Brain microvascular endothelial cell (primary cell): ENCODE measurements at regions not wholly inside any gene's neighbourhood (a gene's known extent, or its start where the extent isn't known, plus 50 kb on each side); places are given as distances from the start of the nearest gene placed in this dataset.

Experiments used
- DNase-seq: peaks from one replicate; pipeline ENCODE4 v3.0.0-alpha.2; 2020
- H3K27ac ChIP-seq: fragments of 250-450 bp; sonication (Bioruptor Pico); 2 replicates; pipeline ENCODE4 v1.5.1; 2020; ENCODE audit warnings: mild to moderate bottlenecking, moderate library complexity
- H3K27me3 ChIP-seq: fragments of 250-450 bp; sonication (Bioruptor Pico); replicated peaks from 2 replicates; pipeline ENCODE4 v1.5.1; 2020; ENCODE audit warnings: mild to moderate bottlenecking
- H3K36me3 ChIP-seq: fragments of 250-450 bp; sonication (Bioruptor Pico); replicated peaks from 2 replicates; pipeline ENCODE4 v1.5.1; 2020; ENCODE audit warnings: mild to moderate bottlenecking
- H3K4me3 ChIP-seq: 2 replicates; pipeline ENCODE4 v1.5.1; 2011; ENCODE audit warnings: low read depth, mild to moderate bottlenecking, control low read depth, low read length, moderate library complexity
- in situ Hi-C: cut with HindIII; loops from 2 replicates; pipeline ENCODE4 v1.10.0; 2017; ENCODE audit warnings: low sequenced_read_pairs, low pct_ligation_motif_present
- TF ChIP-seq, protein P1 (sequence below): IDR thresholded peaks from 2 replicates; pipeline ENCODE4 v1.5.1; 2011; ENCODE audit warnings: low read depth, mild to moderate bottlenecking, moderate library complexity, low read length, control low read depth, inconsistent platforms; ENCODE audit errors: missing control alignments

- Histone ChIP-seq H3K4me3 (no peak overlapping the region), H3K36me3 (no peaks in the 10 kb centered on the region), H3K27ac (no peak overlapping the region), H3K27me3 (no peaks in the 10 kb centered on the region)
- DNase-seq = no peak
- in situ Hi-C loops = loop anchor here (25.0 kb wide), 2 partner anchors 220 to 230 kb away; partner anchors contain the start of gene FGF18
- TF ChIP-seq, protein P1, sequence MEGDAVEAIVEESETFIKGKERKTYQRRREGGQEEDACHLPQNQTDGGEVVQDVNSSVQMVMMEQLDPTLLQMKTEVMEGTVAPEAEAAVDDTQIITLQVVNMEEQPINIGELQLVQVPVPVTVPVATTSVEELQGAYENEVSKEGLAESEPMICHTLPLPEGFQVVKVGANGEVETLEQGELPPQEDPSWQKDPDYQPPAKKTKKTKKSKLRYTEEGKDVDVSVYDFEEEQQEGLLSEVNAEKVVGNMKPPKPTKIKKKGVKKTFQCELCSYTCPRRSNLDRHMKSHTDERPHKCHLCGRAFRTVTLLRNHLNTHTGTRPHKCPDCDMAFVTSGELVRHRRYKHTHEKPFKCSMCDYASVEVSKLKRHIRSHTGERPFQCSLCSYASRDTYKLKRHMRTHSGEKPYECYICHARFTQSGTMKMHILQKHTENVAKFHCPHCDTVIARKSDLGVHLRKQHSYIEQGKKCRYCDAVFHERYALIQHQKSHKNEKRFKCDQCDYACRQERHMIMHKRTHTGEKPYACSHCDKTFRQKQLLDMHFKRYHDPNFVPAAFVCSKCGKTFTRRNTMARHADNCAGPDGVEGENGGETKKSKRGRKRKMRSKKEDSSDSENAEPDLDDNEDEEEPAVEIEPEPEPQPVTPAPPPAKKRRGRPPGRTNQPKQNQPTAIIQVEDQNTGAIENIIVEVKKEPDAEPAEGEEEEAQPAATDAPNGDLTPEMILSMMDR = no peak
Observed at GRCh38 chr5:171632616-171633015, 153.0 kb upstream of the SMIM23 start.

DNA sequence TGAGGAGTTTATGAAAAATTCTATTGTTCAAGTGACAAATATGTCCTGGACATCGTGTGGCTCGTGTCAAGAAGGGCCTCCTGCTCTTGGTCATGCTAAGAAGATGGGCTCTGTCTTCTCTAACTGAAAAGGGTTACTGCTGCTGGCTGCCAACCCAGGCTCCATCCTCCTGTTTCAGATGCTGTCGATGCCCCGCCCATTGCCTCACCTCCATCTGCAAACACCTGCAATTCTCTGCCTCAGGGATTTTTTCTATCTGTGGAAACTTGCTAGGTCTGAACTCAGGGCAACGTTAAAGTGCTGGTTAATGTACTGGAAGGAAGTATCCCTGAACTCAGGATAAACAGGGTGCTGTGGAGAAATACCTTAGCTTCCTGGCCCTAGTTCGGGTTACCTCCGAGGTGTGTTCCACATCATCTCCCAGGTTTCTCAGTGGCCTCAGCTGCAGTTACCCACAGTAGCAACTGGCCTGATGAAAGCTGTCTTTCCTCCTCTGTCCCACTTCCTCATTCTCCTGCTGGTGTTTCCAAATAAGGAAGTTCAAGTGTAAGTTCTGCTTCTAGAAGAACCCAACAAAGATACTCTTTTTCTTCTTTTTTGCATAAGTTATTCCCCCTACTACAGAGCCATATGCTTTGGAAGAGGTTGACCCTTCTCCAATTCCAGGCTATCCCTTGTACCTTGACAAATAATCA lies 151.7 kb upstream of the SMIM23 start:
- no peak overlapping the region for H3K27ac ChIP-seq
- in situ Hi-C loops = loop anchor here (25.0 kb wide), 2 partner anchors 222 to 228 kb away; partner anchors contain the start of gene FGF18
- H3K4me3 ChIP-seq = no peak overlapping the region
- H3K36me3 ChIP-seq = no peaks in the 10 kb centered on the region
- no peaks in the 10 kb centered on the region for H3K27me3 ChIP-seq
- no peak for DNase-seq
- TF ChIP-seq, protein P1 = no peak

DNA sequence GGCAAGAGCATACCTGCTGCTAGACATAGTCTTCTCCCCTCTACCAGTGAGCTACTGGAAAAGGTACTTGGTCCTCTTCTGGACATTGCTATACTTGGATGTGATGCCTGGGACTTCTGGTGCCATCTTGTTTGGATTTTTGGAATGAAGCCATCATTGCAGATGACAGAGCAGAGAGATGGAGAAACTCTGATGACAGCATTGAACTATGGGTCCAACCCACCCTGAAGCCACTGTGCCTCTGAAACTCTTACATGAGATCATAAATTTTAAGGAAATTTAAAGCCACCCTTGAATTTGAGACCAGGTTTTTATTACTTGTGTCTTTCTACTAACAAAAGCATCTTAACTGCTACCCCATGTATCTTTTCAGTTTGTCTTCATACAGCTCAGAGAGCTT lies 151.1 kb upstream of the SMIM23 start:
- Histone ChIP-seq H3K27me3 (no peaks in the 10 kb centered on the region), H3K36me3 (no peaks in the 10 kb centered on the region), H3K4me3 (no peak overlapping the region), H3K27ac (no peak overlapping the region)
- DNase-seq = no peak
- TF ChIP-seq, protein P1 = no peak
- in situ Hi-C loops = loop anchor here (25.0 kb wide), 2 partner anchors 222 to 228 kb away; partner anchors contain the start of gene FGF18

GRCh38 chr5:171635028-171635427 lies 150.6 kb upstream of the SMIM23 start:
- no peak overlapping the region for H3K4me3 ChIP-seq
- no peaks in the 10 kb centered on the region for H3K27me3 ChIP-seq
- in situ Hi-C loops = loop anchor here (25.0 kb wide), 2 partner anchors 223 to 227 kb away; partner anchors contain the start of gene FGF18
- no peaks in the 10 kb centered on the region for H3K36me3 ChIP-seq
- DNase-seq = no peak
- H3K27ac ChIP-seq = no peak overlapping the region
- TF ChIP-seq, protein P1 = no peak

- Histone ChIP-seq H3K27me3 (no peaks in the 10 kb centered on the region), H3K27ac (no peak overlapping the region), H3K4me3 (no peak overlapping the region), H3K36me3 (no peaks in the 10 kb centered on the region)
- in situ Hi-C loops = loop anchor here (25.0 kb wide), 2 partner anchors 223 to 227 kb away; partner anchors contain the start of gene FGF18
- TF ChIP-seq, protein P1 = no peak
- no peak for DNase-seq
Observed at GRCh38 chr5:171635561-171636245, 149.9 kb upstream of the SMIM23 start.
